GM23338 (cell line): ENCODE measurements at regions not wholly inside any gene's neighbourhood (a gene's known extent, or its start where the extent isn't known, plus 50 kb on each side); places are given as distances from the start of the nearest gene placed in this dataset.

ENCODE experiments used
- ATAC-seq: fragments of 200-7000 bp; cut with Tn5 transposase; 3 replicates; pipeline ENCODE4 v1.9.1; 2020
- DNase-seq: peaks from one replicate; pipeline ENCODE4 v3.0.0-alpha.2; 2015; ENCODE audit warnings: low spot score
- H2AFZ ChIP-seq: fragments of 200-600 bp; sonication (generic); 2 replicates; pipeline ENCODE4 v1.8.0; 2016; ENCODE audit warnings: antibody characterized with exemption, mild to moderate bottlenecking, moderate library complexity
- H3F3A ChIP-seq: fragments of 200-600 bp; sonication (generic); replicated peaks from 2 replicates; pipeline ENCODE4 v1.8.0; 2017; ENCODE audit warnings: antibody characterized with exemption, mixed run types, low read depth
- H3K27ac ChIP-seq: fragments of 200-600 bp; sonication (generic); 2 replicates; pipeline ENCODE4 v1.6.1; 2016; ENCODE audit warnings: low read depth
- H3K27me3 ChIP-seq: fragments of 200-600 bp; sonication (generic); 2 replicates; pipeline ENCODE4 v1.8.0; 2016; ENCODE audit warnings: mild to moderate bottlenecking, mixed run types, moderate library complexity; ENCODE audit not compliant: insufficient read depth
- H3K36me3 ChIP-seq: fragments of 200-600 bp; sonication (generic); 2 replicates; pipeline ENCODE4 v1.8.0; 2016; ENCODE audit warnings: mild to moderate bottlenecking; ENCODE audit not compliant: insufficient read depth
- H3K4me1 ChIP-seq: fragments of 200-600 bp; sonication (generic); 2 replicates; pipeline ENCODE4 v1.8.0; 2016; ENCODE audit warnings: mild to moderate bottlenecking, moderate library complexity; ENCODE audit not compliant: insufficient read depth
- H3K4me2 ChIP-seq: fragments of 200-600 bp; sonication (generic); 2 replicates; pipeline ENCODE4 v1.7.1; 2017; ENCODE audit warnings: mixed run types
- H3K4me3 ChIP-seq: fragments of 200-600 bp; sonication (generic); 2 replicates; pipeline ENCODE4 v1.6.1; 2016; ENCODE audit warnings: mixed run types
- H3K79me2 ChIP-seq: fragments of 200-600 bp; sonication (generic); replicated peaks from 2 replicates; pipeline ENCODE4 v1.8.0; 2017; ENCODE audit warnings: mild to moderate bottlenecking; ENCODE audit not compliant: insufficient read depth
- H3K9me2 ChIP-seq: fragments of 200-600 bp; sonication (generic); 2 replicates; pipeline ENCODE4 v1.8.0; 2017; ENCODE audit not compliant: insufficient read depth
- H4K20me1 ChIP-seq: fragments of 200-600 bp; sonication (generic); replicated peaks from 2 replicates; pipeline ENCODE4 v1.8.0; 2017; ENCODE audit warnings: mild to moderate bottlenecking; ENCODE audit not compliant: insufficient read depth
- H3K27ac Mint-ChIP-seq: 2 replicates; pipeline ENCODE4 v1.8.0; 2020; ENCODE audit warnings: inconsistent platforms, mild to moderate bottlenecking, moderate library complexity, mixed read lengths
- H3K27me3 Mint-ChIP-seq: 3 replicates; pipeline ENCODE4 v1.8.0; 2022; ENCODE audit warnings: low read depth, mild to moderate bottlenecking, moderate library complexity, mixed read lengths, inconsistent platforms; ENCODE audit not compliant: insufficient read depth, poor library complexity
- H3K36me3 Mint-ChIP-seq: 3 replicates; pipeline ENCODE4 v1.8.0; 2021; ENCODE audit warnings: low read depth, mild to moderate bottlenecking, inconsistent platforms, moderate library complexity, mixed read lengths
- H3K4me1 Mint-ChIP-seq: 3 replicates; pipeline ENCODE4 v1.8.0; 2020; ENCODE audit warnings: mild to moderate bottlenecking, inconsistent platforms, mixed read lengths
- H3K4me3 Mint-ChIP-seq: 3 replicates; pipeline ENCODE4 v1.8.0; 2021; ENCODE audit warnings: moderate library complexity, mild to moderate bottlenecking, inconsistent platforms, mixed read lengths
- H3K9me3 Mint-ChIP-seq: 3 replicates; pipeline ENCODE4 v1.8.0; 2020; ENCODE audit warnings: moderate library complexity, mild to moderate bottlenecking, inconsistent platforms, mixed read lengths
- EZH2 ChIP-seq: fragments of 200-600 bp; sonication (generic); IDR thresholded peaks from one replicate; pipeline ENCODE4 v1.8.0; 2017; ENCODE audit warnings: antibody characterized with exemption, mild to moderate bottlenecking, low read depth; ENCODE audit not compliant: unreplicated experiment
- NANOG ChIP-seq: IDR thresholded peaks from 2 replicates; pipeline ENCODE4 v1.6.1; 2016; ENCODE audit warnings: antibody characterized with exemption, borderline replicate concordance
- POLR2AphosphoS5 ChIP-seq: IDR thresholded peaks from 2 replicates; pipeline ENCODE4 v1.6.1; 2016; ENCODE audit warnings: antibody characterized with exemption, low read depth
- STAT1 ChIP-seq: IDR thresholded peaks from one replicate; pipeline ENCODE4 v1.6.1; 2016; ENCODE audit warnings: antibody characterized with exemption; ENCODE audit not compliant: unreplicated experiment
- ZNF114 ChIP-seq: fragments of 250-450 bp; sonication (Bioruptor Pico); IDR thresholded peaks from 2 replicates; pipeline ENCODE4 v1.5.0; 2020; ENCODE audit warnings: mild to moderate bottlenecking, moderate library complexity
- ZNF331 ChIP-seq: fragments of 250-450 bp; sonication (Bioruptor Pico); IDR thresholded peaks from 2 replicates; pipeline ENCODE4 v1.5.0; 2020; ENCODE audit warnings: low read depth, mild to moderate bottlenecking, moderate library complexity
- TF ChIP-seq, protein P1 (sequence below): IDR thresholded peaks from 2 replicates; pipeline ENCODE4 v1.6.1; 2016; ENCODE audit warnings: antibody characterized with exemption
- TF ChIP-seq, protein P2 (sequence below), 2 experiments: fragments of 200-600 bp in 1 of 2; sonication (generic) in 1 of 2; conservative IDR thresholded peaks; 2 replicates each; pipeline versions ENCODE4 v1.5.1 to v1.6.1; 2016 to 2017; ENCODE audit warnings: antibody characterized with exemption in 2 of 2, low read depth in 2 of 2, mild to moderate bottlenecking in 2 of 2, moderate library complexity in 1 of 2
- TF ChIP-seq, protein P3 (sequence below): IDR thresholded peaks from one replicate; pipeline ENCODE4 v1.6.1; 2018; ENCODE audit warnings: antibody characterized with exemption; ENCODE audit not compliant: unreplicated experiment

DNA sequence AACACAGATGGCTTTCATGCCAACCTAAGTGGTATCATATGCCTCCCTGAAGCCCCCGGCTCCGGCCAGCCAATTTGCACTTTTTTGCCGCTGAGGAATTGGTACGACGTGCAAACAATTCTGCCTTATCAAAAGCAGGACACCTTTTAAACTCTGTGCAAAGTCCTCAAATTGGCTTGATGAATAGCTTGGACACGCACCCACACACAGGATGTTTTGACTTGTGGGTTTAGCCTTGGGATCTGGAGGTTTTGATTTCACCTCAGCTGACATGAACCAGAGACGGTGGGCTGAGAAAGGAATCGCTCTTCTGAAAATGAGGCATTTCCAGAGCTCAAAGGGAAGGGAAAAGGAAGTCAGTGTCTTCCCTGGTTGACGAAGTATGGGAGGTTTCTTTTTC, 110.8 kb upstream of the SHOX start (continued):
- TF ChIP-seq, protein P1, sequence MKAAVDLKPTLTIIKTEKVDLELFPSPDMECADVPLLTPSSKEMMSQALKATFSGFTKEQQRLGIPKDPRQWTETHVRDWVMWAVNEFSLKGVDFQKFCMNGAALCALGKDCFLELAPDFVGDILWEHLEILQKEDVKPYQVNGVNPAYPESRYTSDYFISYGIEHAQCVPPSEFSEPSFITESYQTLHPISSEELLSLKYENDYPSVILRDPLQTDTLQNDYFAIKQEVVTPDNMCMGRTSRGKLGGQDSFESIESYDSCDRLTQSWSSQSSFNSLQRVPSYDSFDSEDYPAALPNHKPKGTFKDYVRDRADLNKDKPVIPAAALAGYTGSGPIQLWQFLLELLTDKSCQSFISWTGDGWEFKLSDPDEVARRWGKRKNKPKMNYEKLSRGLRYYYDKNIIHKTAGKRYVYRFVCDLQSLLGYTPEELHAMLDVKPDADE, result no peak
- TF ChIP-seq POLR2AphosphoS5 (no peak), EZH2 (no peak), NANOG (no peak), ZNF331 (CRISPR knock-in tag) (no peak)
- TF ChIP-seq, protein P2, sequence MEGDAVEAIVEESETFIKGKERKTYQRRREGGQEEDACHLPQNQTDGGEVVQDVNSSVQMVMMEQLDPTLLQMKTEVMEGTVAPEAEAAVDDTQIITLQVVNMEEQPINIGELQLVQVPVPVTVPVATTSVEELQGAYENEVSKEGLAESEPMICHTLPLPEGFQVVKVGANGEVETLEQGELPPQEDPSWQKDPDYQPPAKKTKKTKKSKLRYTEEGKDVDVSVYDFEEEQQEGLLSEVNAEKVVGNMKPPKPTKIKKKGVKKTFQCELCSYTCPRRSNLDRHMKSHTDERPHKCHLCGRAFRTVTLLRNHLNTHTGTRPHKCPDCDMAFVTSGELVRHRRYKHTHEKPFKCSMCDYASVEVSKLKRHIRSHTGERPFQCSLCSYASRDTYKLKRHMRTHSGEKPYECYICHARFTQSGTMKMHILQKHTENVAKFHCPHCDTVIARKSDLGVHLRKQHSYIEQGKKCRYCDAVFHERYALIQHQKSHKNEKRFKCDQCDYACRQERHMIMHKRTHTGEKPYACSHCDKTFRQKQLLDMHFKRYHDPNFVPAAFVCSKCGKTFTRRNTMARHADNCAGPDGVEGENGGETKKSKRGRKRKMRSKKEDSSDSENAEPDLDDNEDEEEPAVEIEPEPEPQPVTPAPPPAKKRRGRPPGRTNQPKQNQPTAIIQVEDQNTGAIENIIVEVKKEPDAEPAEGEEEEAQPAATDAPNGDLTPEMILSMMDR (conservative IDR thresholded peaks at IDR 0.05; ENCODE audit: low read depth in 2 of 2), result no peak

DNA sequence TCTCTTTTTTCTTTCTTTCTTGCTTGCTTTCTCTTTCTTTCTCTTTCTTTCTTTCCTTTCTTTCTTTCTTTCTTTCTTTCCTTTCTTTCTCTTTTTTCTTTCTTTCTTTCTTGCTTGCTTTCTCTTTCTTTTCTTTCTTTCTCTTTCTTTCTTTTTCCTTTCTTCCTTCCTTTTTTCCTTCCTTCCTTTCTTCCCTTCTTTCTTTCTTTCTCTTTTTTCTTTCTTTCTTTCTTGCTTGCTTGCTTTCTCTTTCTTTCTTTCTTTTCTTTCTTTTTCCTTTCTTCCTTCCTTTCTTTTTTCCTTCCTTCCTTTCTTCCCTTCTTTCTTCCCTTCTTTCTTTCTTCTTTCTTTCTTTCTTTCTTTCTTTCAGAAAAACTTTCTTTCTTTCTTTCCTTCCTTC, 108.1 kb upstream of the SHOX start:
- H3K4me2 ChIP-seq, result no peak overlapping the region
- Mint-ChIP-seq H3K4me1 (no peaks in the 10 kb centered on the region), H3K4me3 (no peak overlapping the region), H3K36me3 (peaks cover 39% of the 10 kb centered on the region), H3K27ac (no peak overlapping the region), H3K27me3 (peaks cover 6% of the 10 kb centered on the region), H3K9me3 (peaks cover 92% of the 10 kb centered on the region)
- H3K27me3 ChIP-seq, result no peaks in the 10 kb centered on the region
- no peak overlapping the region for H3K4me3 ChIP-seq
- no peaks in the 10 kb centered on the region for H4K20me1 ChIP-seq
- TF ChIP-seq, protein P3, sequence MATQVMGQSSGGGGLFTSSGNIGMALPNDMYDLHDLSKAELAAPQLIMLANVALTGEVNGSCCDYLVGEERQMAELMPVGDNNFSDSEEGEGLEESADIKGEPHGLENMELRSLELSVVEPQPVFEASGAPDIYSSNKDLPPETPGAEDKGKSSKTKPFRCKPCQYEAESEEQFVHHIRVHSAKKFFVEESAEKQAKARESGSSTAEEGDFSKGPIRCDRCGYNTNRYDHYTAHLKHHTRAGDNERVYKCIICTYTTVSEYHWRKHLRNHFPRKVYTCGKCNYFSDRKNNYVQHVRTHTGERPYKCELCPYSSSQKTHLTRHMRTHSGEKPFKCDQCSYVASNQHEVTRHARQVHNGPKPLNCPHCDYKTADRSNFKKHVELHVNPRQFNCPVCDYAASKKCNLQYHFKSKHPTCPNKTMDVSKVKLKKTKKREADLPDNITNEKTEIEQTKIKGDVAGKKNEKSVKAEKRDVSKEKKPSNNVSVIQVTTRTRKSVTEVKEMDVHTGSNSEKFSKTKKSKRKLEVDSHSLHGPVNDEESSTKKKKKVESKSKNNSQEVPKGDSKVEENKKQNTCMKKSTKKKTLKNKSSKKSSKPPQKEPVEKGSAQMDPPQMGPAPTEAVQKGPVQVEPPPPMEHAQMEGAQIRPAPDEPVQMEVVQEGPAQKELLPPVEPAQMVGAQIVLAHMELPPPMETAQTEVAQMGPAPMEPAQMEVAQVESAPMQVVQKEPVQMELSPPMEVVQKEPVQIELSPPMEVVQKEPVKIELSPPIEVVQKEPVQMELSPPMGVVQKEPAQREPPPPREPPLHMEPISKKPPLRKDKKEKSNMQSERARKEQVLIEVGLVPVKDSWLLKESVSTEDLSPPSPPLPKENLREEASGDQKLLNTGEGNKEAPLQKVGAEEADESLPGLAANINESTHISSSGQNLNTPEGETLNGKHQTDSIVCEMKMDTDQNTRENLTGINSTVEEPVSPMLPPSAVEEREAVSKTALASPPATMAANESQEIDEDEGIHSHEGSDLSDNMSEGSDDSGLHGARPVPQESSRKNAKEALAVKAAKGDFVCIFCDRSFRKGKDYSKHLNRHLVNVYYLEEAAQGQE, result no peak
- TF ChIP-seq ZNF114 (CRISPR knock-in tag), result no peak
- TF ChIP-seq STAT1, result no peak
- no peak for TF ChIP-seq ZNF331 (CRISPR knock-in tag)
- no peak for TF ChIP-seq NANOG
- no peak for TF ChIP-seq EZH2
- TF ChIP-seq POLR2AphosphoS5, result no peak
- TF ChIP-seq, protein P2 (conservative IDR thresholded peaks at IDR 0.05; ENCODE audit: low read depth in 2 of 2), result no peak
- no peak for ATAC-seq
- H3K27ac ChIP-seq, result no peak overlapping the region
- H3K36me3 ChIP-seq, result no peaks in the 10 kb centered on the region
- H3K79me2 ChIP-seq, result no peaks in the 10 kb centered on the region
- DNase-seq, result no peak
- H3F3A ChIP-seq, result no peaks in the 10 kb centered on the region
- no peaks in the 10 kb centered on the region for H3K9me2 ChIP-seq
- H3K4me1 ChIP-seq, result no peaks in the 10 kb centered on the region; the same call in 1 of the 2 replicates
- no peak overlapping the region for H2AFZ ChIP-seq
